Globus pallidus (tissue), 1 donor: ENCODE measurements at regions not wholly inside any gene's neighbourhood (a gene's known extent, or its start where the extent isn't known, plus 50 kb on each side); places are given as distances from the start of the nearest gene placed in this dataset.
A peak's percentile ranks its signal among the peaks of the same experiment; 100 is the strongest.
"Not testable (repeated sequence)": the region's sequence is repeated elsewhere in the genome, so short reads cannot be mapped to it uniquely, and the experiment has no call there.

ENCODE experiments used
- DNase-seq: peaks from one replicate; pipeline ENCODE4 v3.0.0-alpha.2; 2015; ENCODE audit warnings: low spot score

DNA sequence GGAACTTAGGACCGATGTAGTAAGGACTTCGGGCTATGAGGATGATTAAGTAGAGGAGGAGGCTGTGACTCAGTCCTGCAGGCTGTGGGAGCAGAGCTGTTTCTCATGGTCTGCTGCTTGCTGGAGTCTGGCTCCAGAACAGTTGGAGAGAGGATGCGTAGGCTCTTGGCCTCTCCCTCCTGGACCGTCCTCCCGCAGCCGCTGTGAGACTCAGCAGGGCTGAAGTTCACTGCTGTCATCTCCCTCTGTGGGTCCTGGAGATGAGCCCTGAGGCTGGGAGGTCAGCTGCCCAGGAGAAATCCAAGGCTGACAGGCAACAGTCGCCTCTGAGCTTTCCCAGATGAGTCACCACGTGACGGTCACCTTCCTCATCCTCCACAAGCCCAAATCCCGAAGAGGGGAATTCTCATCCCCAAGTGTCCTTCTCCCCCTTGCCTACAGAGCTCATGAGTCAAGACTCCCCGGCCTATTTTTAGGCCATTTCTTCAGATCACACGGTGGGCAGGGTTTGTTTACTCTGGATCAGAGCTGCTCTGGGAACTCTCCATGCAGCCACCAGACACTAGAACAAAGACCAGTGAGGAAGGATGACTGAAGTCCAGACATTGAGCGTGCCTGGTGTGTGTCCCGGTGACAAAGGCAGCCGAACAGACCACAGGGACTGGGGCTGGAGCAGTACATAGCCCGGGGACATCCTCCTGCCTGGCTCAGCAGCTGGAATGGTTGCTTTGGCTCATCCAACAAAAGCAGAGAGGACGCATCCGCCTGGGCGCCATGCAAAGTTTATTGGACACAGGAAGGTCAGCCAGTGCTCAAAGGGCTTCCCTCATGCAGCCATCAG is 137.3 kb upstream of the ZNF469 start:
- not testable (repeated sequence) for DNase-seq

DNA sequence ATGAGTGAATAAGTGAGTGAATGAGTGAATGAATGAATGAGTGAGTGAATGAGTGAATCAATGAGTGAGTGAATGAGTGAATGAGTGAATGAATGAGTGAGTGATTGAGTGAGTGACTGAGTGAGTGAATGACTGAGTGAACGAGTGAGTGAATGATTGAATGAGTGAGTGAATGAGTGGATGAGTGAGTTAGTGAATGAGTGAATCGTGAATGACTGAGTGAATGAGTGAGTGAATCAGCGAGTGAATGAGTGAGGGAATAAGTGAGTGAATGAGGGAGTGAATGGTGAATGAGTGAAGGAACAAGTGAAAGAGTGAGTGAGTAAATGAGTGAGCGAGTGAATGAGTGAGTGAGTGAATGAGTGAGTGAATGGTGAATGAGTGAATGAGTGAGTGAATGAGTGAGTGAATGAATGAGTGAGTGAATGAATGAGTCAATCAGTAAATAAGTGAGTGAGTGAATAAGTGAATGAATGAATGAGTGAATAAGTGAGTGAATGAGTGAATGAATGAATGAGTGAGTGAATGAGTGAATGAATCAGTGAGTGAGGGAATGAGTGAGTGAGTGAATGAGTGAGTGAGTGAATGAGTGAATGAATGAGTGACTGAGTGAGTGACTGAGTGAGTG is 135.7 kb upstream of the ZNF469 start:
- DNase-seq = not testable (repeated sequence)

DNA sequence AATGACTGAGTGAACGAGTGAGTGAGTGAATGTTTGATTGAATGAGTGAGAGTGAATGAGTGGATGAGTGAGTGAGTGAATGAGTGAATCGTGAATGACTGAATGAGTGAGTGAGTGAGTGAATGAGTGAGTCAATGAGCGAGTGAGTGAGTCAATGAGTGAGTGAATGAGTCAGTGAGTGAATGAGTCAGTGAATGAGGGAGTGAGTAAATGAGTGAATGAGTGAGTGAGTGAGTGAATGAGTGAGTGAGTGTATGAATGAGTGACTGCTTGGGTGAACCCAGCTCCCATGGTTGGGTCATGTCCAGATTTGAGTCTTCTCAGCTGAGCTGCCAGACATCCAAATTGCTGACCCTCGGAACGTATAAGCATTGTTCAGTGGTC is 135.2 kb upstream of the ZNF469 start:
- not testable (repeated sequence) for DNase-seq

DNA sequence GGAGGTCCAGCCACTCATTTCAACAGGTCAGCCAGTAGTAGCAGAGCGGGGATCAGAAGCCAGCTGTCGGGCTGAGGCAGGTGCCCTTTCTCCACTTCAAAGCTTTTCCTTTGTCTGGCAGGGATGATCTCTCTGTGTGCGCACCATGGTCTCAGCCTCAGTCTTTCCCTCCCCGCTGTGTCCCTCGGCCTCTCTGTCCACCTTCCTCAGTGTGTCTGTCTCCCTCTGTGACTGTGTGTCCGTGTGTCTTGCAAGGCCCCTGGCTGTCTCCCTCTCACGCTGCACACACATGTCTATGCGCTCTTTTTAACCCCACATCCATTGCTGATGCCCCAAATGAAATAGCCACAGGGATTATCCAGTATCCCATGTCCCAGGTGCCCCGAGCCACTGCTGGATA is 134.0 kb upstream of the ZNF469 start:
- not testable (repeated sequence) for DNase-seq

DNA sequence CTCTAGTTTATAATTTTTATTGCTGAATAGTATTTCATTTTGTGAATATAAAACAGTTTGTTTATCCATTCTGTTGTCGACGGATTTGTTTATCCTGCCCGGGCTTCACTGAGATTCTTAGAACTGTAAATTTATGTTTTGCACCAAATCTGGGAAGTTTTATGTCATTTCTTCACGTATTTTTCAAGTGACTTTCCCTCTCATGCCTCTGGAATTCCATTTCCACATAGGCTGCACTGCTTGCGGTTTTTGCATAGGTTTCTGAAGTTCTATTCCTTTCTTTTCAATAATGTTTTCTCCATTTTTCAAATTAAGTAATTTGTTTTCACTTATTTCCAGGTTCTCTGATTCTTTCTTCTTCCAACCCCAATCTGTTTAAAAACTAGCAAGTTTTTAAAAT is 132.4 kb upstream of the ZNF469 start:
- not testable (repeated sequence) for DNase-seq

DNA sequence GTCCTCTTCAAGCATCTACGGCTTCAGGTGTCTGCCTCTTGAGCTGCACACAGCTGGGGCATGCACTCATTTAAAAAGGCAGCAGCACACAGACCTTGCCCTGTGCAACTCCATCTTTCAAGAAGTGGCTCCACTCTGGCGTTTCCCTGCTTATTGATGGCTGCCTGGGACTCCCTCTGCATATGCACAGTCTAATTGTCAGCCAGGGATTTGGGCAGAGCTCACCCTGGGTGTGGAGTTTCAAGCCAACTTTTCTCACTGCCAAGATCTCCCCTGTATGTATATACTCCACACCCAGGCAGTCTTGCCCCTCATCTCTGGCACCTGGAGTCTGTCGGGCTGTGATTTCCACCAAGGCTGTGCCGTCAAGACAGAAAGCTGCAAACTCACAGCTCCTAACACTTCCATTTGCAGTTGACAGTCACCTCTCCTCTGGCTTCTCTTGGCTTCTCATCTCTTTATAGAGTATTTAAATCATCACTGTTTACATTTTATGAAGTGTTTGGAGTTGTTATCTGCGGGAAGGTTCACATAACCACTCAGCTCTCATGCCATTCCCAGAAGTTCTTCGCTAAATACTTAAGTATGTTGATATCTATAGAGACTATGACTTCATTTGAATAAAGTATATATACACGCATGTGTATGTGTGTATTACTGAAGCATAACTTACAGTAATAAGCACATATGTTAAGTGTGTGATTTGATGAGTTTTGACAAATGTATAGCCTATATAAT is 130.5 kb upstream of the ZNF469 start:
- DNase-seq = not testable (repeated sequence)

DNA sequence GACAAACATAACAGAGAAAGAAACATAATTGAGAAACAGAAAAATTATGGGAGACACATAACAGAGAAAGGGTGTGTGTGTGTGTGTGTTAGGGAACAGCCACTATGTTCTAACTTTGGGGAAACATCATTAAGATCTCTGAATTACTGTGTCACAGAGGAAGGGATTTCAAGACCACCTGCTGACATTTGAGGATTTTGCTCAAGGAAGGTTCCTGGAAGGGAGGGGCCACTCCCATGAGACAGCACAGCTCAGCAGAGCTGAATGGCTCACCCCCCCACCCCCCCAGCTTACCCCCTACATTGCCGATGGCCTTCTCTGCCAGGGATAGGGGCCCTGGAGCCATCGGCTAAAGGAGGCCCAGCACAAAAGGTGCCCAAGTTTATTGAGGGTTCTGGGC is 124.6 kb upstream of the ZNF469 start:
- DNase-seq = not testable (repeated sequence)

DNA sequence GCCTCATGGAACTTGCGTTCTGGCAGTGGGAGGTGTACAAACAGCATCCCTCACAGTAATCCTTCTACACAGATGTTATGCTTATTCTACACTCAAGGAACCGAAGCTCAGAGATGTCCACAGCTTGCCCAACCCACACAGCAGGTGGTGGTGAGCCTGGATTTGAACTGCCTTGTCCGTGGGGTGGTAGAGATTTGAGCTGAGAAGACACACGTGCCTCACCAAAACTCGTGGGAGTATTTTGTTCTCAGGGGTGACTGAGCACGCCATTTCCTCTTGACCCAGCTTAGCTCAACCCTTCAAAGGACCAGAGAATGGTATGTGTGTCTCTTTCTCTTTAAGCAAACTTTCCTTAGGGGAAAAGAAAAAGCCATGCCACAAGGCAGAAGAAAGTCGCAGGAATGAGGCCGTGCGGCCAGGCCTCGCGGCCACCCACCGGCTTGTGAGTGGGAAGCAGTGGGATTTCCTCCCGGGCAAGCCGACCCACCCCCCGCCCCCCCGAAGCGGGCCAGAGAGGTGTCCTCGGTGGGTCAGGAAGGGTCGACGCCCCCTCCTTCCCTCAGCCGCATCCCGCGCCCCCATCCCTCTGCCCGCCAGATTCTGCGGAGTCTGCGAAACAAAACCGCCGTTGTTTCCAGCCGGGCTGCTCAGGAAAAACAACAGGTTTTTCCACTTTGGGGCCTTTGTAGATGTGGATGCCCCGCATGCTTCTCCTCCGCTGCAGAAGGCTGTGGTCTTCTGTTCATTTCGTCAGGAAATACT is 123.8 kb upstream of the ZNF469 start:
- peak; percentile 11 for DNase-seq

DNA sequence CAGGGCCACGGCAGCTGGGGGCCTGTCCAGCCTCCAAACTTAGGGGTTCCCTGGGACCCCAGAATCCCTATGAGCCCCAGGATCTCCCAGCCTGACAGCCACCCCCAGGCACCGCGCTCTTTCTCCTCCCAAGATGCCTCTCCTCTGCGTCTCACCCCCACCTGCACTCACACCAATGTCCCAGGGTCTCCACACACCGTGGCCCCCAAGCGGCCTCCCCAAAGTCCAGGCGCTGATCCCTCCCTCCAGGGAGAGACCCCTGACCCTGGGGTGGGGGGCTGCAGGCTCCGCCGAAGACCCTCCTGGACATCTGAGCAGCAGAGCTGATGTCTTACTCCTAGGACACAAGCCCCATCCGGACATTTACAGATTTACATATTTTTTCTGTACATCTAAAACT is 123.2 kb upstream of the ZNF469 start:
- not testable (repeated sequence) for DNase-seq

DNA sequence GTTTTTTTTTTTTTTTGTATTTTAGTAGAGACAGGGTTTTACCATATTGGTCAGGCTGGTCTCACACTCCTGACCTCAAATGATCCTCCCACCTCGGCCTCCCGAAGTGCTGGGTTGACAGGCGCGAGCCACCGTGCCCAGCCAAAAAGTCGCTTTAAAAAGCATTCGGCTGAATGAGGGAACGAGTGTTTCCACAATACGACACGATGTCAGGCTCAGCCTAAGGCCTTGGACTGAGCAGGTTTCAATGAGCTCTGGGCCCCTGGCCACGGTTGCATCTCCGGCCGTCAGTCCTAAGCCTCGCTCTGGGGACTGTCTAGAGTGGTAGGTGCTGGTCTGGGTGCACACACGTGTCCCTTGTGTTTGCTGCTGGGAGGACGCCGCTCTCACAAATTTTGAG is 122.6 kb upstream of the ZNF469 start:
- DNase-seq = not testable (repeated sequence)

DNA sequence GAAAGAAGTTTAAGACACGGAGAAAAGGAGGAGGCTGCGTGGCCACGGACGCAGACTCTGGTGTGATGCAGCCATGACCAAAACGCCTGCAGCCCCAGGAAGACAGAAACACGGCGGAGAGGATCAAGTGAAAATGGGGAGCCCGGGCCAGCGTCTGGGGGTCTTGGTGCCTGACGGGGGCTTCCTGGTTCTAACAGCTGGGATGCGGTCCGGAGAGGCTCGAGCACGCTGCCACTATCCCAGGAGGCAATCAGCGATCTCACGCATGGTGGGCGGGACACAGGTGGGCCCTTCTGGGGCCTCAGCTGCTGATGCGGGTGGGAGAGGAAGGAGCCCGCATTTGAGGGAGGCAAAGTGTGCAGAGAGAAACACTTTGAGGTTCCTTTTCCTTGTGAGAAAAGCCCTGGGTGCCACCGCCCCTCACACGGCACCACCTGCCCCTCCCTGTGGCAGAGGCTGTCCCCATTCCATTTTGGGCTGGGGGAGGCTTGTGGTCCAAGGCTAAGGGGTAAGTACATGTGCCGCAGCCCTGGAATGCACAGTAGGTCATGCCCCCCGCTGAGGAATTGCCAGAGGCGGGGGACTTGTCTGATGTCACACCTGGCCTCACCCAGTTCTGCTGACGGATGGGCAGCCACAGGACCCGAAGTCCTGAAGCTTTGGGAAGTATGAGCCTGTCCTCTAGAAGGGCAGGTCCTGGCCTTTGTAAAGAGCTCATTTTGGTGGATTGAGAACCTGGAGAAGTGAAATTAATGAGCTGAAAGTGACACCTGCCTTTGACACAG is 121.7 kb upstream of the ZNF469 start:
- not testable (repeated sequence) for DNase-seq

DNA sequence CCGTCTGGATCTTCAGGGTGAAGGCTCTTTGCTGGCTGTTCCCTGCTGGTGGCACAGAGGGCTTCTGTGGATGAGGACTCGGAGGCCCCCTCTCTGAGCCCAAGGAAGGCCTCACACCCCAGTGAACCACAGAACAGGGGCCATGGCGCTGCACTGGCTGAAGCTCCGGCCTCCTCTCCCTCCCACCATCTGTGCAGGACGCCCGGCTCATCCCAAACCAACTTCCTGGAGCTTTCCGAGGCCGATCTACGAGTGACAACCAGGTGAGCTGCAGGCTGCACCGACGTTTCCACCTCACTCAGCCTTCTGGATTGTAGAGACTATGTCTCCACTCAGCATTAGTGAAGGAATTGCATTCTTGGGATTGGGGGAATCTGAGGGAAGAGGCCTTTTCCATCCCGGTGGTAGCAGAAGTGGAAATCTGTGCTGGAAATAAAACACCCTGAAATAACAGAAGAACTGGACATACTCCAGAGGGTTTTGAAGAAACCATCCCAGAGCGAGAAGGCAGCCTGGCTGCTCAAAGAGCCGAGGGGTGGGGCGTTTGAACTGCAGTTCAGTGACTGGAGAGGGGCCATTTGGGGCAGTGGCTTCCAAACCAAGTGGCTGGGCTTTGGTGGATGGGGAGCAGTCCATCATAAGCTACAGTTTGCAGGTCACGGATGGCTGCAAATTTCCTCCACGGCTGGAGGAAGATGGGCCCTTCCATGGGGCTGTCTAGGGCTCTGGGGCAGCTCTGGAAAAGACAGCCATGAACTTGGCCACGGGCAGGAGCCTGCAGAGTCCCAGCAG is 120.7 kb upstream of the ZNF469 start:
- DNase-seq = not testable (repeated sequence)

DNA sequence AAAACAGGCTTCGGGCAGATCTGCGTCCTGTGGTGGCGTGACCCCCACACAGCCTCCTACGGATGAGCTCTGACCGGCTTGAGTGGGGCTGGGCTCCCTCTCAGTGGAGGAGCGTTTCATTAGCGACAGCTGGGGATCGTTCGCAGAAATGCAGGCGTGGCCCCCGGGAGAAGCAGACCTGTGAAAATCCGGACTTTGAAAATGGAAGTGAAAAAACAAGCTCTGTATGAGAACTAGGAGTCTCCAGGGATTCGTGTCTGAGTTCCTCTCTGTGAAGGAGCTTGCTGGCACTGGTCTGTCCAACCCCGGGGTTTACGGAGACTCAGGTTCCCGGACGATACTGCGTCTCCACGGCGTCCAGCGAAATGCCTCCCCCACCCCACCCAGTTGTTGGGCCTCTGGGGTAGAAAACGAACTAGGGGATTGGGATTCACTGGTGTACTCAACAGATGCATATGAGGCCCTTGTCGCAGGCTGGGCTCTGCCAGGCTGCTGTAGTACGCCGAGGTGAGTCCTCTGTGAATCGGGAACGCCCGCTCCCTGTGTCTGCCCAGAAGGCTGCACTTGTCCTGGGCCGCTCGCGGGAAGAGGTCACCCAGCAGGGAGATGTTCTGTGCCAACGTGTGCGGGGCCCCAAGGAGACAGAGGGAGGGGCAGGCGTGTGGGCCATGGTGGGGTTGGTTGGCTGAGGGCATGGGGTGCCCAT is 119.7 kb upstream of the ZNF469 start:
- not testable (repeated sequence) for DNase-seq

DNA sequence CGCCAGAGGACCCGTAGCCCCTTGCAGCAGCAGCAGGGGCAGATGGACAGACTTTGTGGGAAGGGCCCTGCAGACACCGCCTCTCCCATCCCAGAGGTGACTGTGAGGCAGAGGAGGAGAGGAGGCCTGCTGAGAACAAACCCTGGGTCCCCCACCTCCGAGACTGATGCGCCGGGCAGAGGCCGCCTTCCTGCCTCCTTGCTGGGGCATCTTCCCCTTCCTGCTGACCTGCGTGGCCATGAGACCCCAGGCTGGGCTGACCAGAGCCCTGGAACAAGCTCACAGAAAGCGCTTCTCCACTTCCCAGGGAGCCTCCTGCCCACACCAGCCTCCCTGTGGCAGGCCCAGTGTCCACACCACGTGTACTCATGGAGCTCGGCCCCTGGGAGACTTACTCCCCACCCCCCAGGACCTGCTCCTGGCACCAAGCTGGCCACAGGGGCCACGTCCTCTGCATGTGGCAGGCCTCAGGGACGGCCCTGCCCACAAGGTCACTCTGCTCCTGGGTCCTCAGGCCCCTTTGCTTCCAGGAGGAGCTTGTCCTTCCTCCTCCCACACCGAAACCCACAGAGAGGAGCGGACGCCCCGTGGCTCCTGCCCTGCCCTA is 119.0 kb upstream of the ZNF469 start:
- DNase-seq = not testable (repeated sequence)

DNA sequence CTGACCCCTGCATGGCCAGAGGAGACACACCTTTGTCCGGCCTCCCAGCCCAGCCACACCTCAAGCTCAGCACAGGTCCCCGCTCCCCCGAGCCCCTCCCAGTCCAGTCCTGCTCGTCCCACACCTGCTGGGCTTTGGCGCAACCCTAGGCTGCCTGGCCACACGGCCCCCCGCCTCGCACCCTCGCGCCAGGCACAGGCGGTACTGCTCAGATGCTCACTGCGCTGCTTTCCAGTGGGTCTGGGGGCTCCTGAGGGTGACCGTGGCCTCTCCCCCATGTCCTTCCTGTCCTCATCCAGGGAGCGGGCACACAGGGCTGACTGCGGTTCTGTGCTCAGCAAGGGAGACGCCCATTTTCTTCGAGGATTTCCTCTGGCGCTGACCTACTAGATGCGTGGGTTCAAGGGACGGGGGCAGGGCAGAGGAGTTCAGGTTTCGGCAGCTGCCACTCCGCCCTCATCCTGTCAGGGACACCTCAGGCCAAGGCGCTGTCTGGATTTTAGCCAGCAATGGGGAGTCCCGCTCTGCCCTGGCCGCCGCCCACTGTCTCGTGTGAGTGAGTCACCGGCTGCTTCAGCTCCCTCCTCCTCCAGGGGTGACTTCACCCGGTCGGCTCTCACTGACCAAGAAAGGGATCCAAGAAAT is 118.0 kb upstream of the ZNF469 start:
- peak; percentile 11 for DNase-seq

DNA sequence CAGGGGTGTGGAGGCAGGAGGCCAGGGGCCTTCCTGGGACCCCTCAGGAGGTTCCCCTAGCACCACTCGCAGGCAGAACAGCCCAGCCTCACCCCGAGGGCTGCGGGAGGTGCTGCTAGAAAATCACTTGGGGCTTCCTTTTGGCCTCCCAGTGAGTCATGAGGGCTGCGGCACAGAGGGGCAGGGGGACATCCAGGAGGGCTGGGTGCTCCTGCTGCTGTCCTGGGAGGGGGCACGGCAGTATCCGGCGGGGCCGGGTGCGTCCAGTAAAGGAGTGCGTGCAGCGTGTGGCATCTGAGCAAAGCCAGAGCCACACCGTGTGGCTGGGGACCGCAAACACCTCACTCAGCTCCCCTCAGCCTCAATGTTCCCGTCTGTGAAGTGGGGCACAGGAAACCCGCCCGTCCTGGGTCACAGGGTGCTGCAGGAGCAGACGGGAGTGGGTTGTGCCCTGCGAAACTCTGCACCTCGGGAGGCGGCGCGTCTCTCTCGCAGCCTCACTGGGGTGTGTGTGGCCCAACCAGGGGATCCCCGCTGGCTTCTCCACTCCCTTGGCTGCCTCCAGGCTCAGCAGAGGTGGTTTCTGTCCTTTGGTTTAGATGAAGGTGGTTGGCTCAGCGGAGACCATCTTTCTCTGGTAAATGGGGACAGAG is 117.3 kb upstream of the ZNF469 start:
- DNase-seq = not testable (repeated sequence)

DNA sequence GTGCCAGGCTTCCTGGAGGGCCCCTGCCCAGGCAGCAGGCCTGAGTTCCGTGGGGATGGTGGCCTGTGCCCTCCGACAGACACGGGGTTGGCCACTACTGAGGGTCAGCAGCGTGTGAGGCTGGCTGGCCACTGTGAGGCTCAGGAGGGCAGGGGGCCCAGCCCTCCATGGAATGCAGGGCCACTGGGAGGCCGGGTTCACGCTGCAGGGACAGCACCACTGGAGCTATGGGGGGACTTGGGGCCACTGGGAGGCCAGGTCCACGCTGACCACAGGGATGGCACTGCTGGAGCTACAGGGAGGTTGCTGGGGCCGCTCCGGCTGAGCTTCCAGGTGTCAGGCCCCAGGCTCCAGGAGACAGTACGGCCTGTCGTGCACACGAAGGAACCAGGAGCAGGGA is 116.7 kb upstream of the ZNF469 start:
- DNase-seq = not testable (repeated sequence)

DNA sequence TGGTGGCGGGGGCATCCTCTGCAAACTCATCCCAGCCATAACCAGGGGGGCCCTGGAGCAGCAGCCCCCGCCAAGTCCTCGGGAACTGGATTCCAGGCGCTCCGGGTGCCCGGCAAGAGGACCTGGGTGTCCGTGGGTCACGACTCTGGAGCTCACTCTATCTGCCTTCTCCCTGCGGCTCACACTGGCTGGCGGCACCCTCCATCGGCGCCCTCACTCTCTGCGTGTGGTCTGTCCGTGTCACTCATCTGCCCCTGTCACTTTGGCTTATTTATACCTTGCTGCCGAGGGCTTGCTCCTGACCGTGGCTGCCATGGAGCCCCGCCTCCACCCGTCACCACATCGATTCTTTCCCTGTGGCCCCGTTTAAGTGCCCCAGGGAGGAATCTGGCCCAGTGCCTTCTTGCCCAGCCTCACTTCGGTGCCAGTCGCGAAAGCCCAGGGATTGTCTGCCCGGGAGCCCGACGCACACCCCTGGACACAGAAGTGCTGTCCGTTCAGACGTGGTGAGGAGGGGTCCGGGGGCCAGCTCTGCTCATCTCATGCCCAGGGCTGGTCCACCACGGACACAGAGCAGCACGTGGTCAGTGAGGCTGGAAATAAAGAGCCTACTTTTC is 115.7 kb upstream of the ZNF469 start:
- not testable (repeated sequence) for DNase-seq
